Liver (tissue), 8 donors: ENCODE measurements at regions not wholly inside any gene's neighbourhood (a gene's known extent, or its start where the extent isn't known, plus 50 kb on each side); places are given as distances from the start of the nearest gene placed in this dataset.

Experiments
- DNase-seq: peaks from one replicate; pipeline ENCODE4 v3.0.0-alpha.2; 2017; ENCODE audit warnings: low spot score
- H3K27ac ChIP-seq, 2 donors: one replicate each; pipeline ENCODE4 v1.7.0; 2013; ENCODE audit warnings: inconsistent platforms in 2 of 2, low read length in 2 of 2, control low read depth in 1 of 2, low read depth in 1 of 2, mild to moderate bottlenecking in 1 of 2
- H3K27me3 ChIP-seq, 4 donors: one replicate each; pipeline versions ENCODE4 v1.6.1 to v1.7.0; 2013; ENCODE audit warnings: low read length in 3 of 4, inconsistent platforms in 1 of 4, mild to moderate bottlenecking in 1 of 4, moderate library complexity in 1 of 4; ENCODE audit not compliant: control insufficient read depth in 4 of 4, insufficient read depth in 4 of 4
- H3K36me3 ChIP-seq, 4 donors: one replicate each; pipeline versions ENCODE4 v1.6.1 to v1.7.0; 2013; ENCODE audit warnings: low read length in 3 of 4, mild to moderate bottlenecking in 3 of 4, low read depth in 1 of 4, moderate library complexity in 1 of 4; ENCODE audit not compliant: control insufficient read depth in 4 of 4, insufficient read depth in 3 of 4
- H3K4me1 ChIP-seq, 4 donors: one replicate each; pipeline versions ENCODE4 v1.6.1 to v1.7.0; 2013; ENCODE audit warnings: low read length in 3 of 4, mild to moderate bottlenecking in 3 of 4, moderate library complexity in 1 of 4; ENCODE audit not compliant: control insufficient read depth in 4 of 4, insufficient read depth in 4 of 4
- H3K4me3 ChIP-seq, 3 donors: one replicate each; pipeline versions ENCODE4 v1.6.1 to v1.7.0; 2013; ENCODE audit warnings: low read length in 3 of 3, control low read depth in 1 of 3, low read depth in 1 of 3, mild to moderate bottlenecking in 1 of 3
- H3K9ac ChIP-seq, 2 donors: one replicate each; pipeline ENCODE4 v1.7.0; 2013; ENCODE audit warnings: low read length in 2 of 2, mild to moderate bottlenecking in 2 of 2, moderate library complexity in 2 of 2, control low read depth in 1 of 2, low read depth in 1 of 2
- H3K9me3 ChIP-seq, 4 donors: one replicate each; pipeline versions ENCODE4 v1.6.1 to v1.7.0; 2013; ENCODE audit warnings: low read length in 3 of 4; ENCODE audit not compliant: control insufficient read depth in 4 of 4
- EGR1 ChIP-seq, 2 donors: IDR thresholded peaks; 2 replicates each; pipeline ENCODE4 v1.6.1; 2016 to 2018; ENCODE audit warnings: antibody characterized with exemption in 2 of 2, low read depth in 2 of 2
- FOXA1 ChIP-seq: IDR thresholded peaks from 2 replicates; pipeline ENCODE4 v1.6.1; 2016; ENCODE audit warnings: antibody characterized with exemption
- FOXA2 ChIP-seq: IDR thresholded peaks from 2 replicates; pipeline ENCODE4 v1.6.1; 2016; ENCODE audit warnings: antibody characterized with exemption
- GABPA ChIP-seq, 2 donors: IDR thresholded peaks in 1 of 2; conservative IDR thresholded peaks in 1 of 2; 2 replicates each; pipeline ENCODE4 v1.6.1; 2016; ENCODE audit warnings: antibody characterized with exemption in 2 of 2, mild to moderate bottlenecking in 1 of 2, moderate library complexity in 1 of 2
- HNF4A ChIP-seq, 2 donors: conservative IDR thresholded peaks; 2 replicates each; pipeline ENCODE4 v1.6.1; 2016; ENCODE audit warnings: antibody characterized with exemption in 2 of 2, mild to moderate bottlenecking in 2 of 2
- HNF4G ChIP-seq: IDR thresholded peaks from 2 replicates; pipeline ENCODE4 v1.6.1; 2016; ENCODE audit warnings: antibody characterized with exemption
- JUND ChIP-seq, 2 donors: IDR thresholded peaks; 2 replicates each; pipeline ENCODE4 v1.6.1; 2016; ENCODE audit warnings: antibody characterized with exemption in 2 of 2
- NR2F2 ChIP-seq: IDR thresholded peaks from 2 replicates; pipeline ENCODE4 v1.6.1; 2016; ENCODE audit warnings: antibody characterized with exemption
- RAD21 ChIP-seq, 2 donors: IDR thresholded peaks; 2 replicates each; pipeline ENCODE4 v1.6.1; 2016; ENCODE audit warnings: antibody characterized with exemption in 2 of 2, mild to moderate bottlenecking in 2 of 2
- RXRA ChIP-seq, 2 donors: IDR thresholded peaks; 2 replicates each; pipeline ENCODE4 v1.6.1; 2017 to 2018; ENCODE audit warnings: antibody characterized with exemption in 2 of 2, mild to moderate bottlenecking in 1 of 2
- SP1 ChIP-seq: IDR thresholded peaks from 2 replicates; pipeline ENCODE4 v1.6.1; 2018; ENCODE audit warnings: antibody characterized with exemption, mild to moderate bottlenecking
- TAF1 ChIP-seq: conservative IDR thresholded peaks from 2 replicates; pipeline ENCODE4 v1.6.1; 2016; ENCODE audit warnings: antibody characterized with exemption, mild to moderate bottlenecking
- YY1 ChIP-seq: IDR thresholded peaks from 2 replicates; pipeline ENCODE4 v1.6.1; 2016; ENCODE audit warnings: antibody characterized with exemption, mild to moderate bottlenecking
- WGBS: extraction: QIAGEN DNeasy Blood & Tissue Kit; methylation state at CpG from one replicate; pipeline ENCODE4 v1.1.7; 2013; 5-methylcytosine and 5-hydroxymethylcytosine counted together
- TF ChIP-seq, protein P1 (sequence below): IDR thresholded peaks from 2 replicates; pipeline ENCODE4 v1.6.1; 2016; ENCODE audit warnings: antibody characterized with exemption
- TF ChIP-seq, protein P2 (sequence below): IDR thresholded peaks from 2 replicates; pipeline ENCODE4 v1.6.1; 2016; ENCODE audit warnings: antibody characterized with exemption
- TF ChIP-seq, protein P3 (sequence below): fragments of 150-350 bp; IDR thresholded peaks from 2 replicates; pipeline ENCODE4 v1.5.1; 2017; ENCODE audit warnings: improper control_type of control experiment, low read depth, low read length; ENCODE audit not compliant: missing input control
- TF ChIP-seq, protein P4 (sequence below): IDR thresholded peaks from 2 replicates; pipeline ENCODE4 v1.6.1; 2016; ENCODE audit warnings: antibody characterized with exemption, mild to moderate bottlenecking
- TF ChIP-seq, protein P5 (sequence below): IDR thresholded peaks from 2 replicates; pipeline ENCODE4 v1.6.1; 2016; ENCODE audit warnings: antibody characterized with exemption
- donor health status: healthy.
- donor health status: healthy.
- donor health status: healthy.
- donor health status: healthy.
- donor health status: healthy.

DNA sequence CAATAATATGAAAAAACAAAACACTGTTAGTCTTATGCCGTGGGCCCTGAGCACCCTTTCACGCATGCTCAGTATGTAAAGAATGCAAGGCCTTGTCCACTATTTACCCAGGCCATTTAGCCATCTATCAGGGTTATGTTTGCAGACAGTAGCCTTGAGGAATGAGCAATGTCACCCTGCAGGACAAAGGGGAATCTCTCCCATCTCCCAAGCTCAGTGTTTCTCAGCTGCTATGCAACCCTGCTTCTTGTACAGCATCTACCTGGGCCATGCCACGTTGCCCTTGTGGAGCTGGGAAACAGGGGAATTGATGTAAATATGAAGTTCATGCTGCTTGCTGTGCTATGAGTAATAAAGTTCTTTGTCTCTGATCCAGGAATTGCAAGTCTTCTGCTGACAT lies 51.5 kb upstream of the SLCO2A1 start:
- Histone ChIP-seq H3K36me3 (peaks cover 0 to 2% (median 0%) of the 10 kb centered on the region in 4 donors), H3K27ac (no peak overlapping the region), H3K9ac (no peak overlapping the region), H3K4me1 (no peaks in the 10 kb centered on the region), H3K27me3 (no peaks in the 10 kb centered on the region), H3K4me3 (no peak overlapping the region), H3K9me3 (peaks cover 0 to 2% (median 0%) of the 10 kb centered on the region in 4 donors)
- WGBS = 86% methylated on average over 3 of the region's 3 CpGs
- no peak for TF ChIP-seq HNF4G
- TF ChIP-seq SP1 = no peak
- TF ChIP-seq, protein P1, sequence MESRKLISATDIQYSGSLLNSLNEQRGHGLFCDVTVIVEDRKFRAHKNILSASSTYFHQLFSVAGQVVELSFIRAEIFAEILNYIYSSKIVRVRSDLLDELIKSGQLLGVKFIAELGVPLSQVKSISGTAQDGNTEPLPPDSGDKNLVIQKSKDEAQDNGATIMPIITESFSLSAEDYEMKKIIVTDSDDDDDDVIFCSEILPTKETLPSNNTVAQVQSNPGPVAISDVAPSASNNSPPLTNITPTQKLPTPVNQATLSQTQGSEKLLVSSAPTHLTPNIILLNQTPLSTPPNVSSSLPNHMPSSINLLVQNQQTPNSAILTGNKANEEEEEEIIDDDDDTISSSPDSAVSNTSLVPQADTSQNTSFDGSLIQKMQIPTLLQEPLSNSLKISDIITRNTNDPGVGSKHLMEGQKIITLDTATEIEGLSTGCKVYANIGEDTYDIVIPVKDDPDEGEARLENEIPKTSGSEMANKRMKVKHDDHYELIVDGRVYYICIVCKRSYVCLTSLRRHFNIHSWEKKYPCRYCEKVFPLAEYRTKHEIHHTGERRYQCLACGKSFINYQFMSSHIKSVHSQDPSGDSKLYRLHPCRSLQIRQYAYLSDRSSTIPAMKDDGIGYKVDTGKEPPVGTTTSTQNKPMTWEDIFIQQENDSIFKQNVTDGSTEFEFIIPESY = no peak
- TF ChIP-seq YY1 = no peak
- TF ChIP-seq, protein P2, sequence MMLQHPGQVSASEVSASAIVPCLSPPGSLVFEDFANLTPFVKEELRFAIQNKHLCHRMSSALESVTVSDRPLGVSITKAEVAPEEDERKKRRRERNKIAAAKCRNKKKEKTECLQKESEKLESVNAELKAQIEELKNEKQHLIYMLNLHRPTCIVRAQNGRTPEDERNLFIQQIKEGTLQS = no peak
- TF ChIP-seq, protein P3, sequence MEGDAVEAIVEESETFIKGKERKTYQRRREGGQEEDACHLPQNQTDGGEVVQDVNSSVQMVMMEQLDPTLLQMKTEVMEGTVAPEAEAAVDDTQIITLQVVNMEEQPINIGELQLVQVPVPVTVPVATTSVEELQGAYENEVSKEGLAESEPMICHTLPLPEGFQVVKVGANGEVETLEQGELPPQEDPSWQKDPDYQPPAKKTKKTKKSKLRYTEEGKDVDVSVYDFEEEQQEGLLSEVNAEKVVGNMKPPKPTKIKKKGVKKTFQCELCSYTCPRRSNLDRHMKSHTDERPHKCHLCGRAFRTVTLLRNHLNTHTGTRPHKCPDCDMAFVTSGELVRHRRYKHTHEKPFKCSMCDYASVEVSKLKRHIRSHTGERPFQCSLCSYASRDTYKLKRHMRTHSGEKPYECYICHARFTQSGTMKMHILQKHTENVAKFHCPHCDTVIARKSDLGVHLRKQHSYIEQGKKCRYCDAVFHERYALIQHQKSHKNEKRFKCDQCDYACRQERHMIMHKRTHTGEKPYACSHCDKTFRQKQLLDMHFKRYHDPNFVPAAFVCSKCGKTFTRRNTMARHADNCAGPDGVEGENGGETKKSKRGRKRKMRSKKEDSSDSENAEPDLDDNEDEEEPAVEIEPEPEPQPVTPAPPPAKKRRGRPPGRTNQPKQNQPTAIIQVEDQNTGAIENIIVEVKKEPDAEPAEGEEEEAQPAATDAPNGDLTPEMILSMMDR = no peak
- TF ChIP-seq, protein P4, sequence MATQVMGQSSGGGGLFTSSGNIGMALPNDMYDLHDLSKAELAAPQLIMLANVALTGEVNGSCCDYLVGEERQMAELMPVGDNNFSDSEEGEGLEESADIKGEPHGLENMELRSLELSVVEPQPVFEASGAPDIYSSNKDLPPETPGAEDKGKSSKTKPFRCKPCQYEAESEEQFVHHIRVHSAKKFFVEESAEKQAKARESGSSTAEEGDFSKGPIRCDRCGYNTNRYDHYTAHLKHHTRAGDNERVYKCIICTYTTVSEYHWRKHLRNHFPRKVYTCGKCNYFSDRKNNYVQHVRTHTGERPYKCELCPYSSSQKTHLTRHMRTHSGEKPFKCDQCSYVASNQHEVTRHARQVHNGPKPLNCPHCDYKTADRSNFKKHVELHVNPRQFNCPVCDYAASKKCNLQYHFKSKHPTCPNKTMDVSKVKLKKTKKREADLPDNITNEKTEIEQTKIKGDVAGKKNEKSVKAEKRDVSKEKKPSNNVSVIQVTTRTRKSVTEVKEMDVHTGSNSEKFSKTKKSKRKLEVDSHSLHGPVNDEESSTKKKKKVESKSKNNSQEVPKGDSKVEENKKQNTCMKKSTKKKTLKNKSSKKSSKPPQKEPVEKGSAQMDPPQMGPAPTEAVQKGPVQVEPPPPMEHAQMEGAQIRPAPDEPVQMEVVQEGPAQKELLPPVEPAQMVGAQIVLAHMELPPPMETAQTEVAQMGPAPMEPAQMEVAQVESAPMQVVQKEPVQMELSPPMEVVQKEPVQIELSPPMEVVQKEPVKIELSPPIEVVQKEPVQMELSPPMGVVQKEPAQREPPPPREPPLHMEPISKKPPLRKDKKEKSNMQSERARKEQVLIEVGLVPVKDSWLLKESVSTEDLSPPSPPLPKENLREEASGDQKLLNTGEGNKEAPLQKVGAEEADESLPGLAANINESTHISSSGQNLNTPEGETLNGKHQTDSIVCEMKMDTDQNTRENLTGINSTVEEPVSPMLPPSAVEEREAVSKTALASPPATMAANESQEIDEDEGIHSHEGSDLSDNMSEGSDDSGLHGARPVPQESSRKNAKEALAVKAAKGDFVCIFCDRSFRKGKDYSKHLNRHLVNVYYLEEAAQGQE = no peak
- TF ChIP-seq EGR1 (IDR thresholded peaks at IDR 0.05; ENCODE audit: low read depth in 2 of 2) = no peak
- no peak for TF ChIP-seq HNF4A (conservative IDR thresholded peaks at IDR 0.05)
- TF ChIP-seq GABPA (IDR thresholded peaks at IDR 0.05 in 1 of 2, conservative IDR thresholded peaks at IDR 0.05 in 1 of 2) = no peak
- TF ChIP-seq JUND (IDR thresholded peaks at IDR 0.05) = no peak
- no peak for TF ChIP-seq RXRA (IDR thresholded peaks at IDR 0.05)
- TF ChIP-seq FOXA1 = no peak
- TF ChIP-seq, protein P5, sequence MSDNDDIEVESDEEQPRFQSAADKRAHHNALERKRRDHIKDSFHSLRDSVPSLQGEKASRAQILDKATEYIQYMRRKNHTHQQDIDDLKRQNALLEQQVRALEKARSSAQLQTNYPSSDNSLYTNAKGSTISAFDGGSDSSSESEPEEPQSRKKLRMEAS = no peak
- no peak for TF ChIP-seq NR2F2
- no peak for TF ChIP-seq TAF1
- no peak for TF ChIP-seq RAD21 (IDR thresholded peaks at IDR 0.05)
- TF ChIP-seq FOXA2 = no peak
- DNase-seq = no peak
